Loucy (cell line): ENCODE measurements at regions not wholly inside any gene's neighbourhood (a gene's known extent, or its start where the extent isn't known, plus 50 kb on each side); places are given as distances from the start of the nearest gene placed in this dataset.

Source experiments
- H2AFZ ChIP-seq: fragments of 200-600 bp; sonication (generic); 2 replicates; pipeline ENCODE4 v1.6.0; 2016; ENCODE audit warnings: antibody characterized with exemption, mild to moderate bottlenecking, low read length, moderate library complexity
- H3F3A ChIP-seq: fragments of 200-600 bp; 2 replicates; pipeline ENCODE4 v1.6.0; 2016; ENCODE audit warnings: antibody characterized with exemption, low read depth, mild to moderate bottlenecking
- H3K27me3 ChIP-seq: fragments of 200-600 bp; sonication (generic); 2 replicates; pipeline ENCODE4 v1.6.1; 2014; ENCODE audit warnings: low read length, mild to moderate bottlenecking; ENCODE audit not compliant: insufficient read depth, poor library complexity, severe bottlenecking
- H3K36me3 ChIP-seq: fragments of 200-600 bp; sonication (generic); 2 replicates; pipeline ENCODE4 v1.6.1; 2016; ENCODE audit warnings: low read length; ENCODE audit not compliant: insufficient read depth
- H3K4me1 ChIP-seq: fragments of 200-600 bp; sonication (generic); 2 replicates; pipeline ENCODE4 v1.5.1; 2014; ENCODE audit warnings: low read length, mild to moderate bottlenecking; ENCODE audit not compliant: insufficient read depth, poor library complexity, severe bottlenecking
- H3K4me2 ChIP-seq: fragments of 200-600 bp; sonication (generic); 2 replicates; pipeline ENCODE4 v1.6.0; 2014; ENCODE audit warnings: antibody characterized with exemption, low read length, low read depth, mild to moderate bottlenecking; ENCODE audit not compliant: poor library complexity, severe bottlenecking
- H3K4me3 ChIP-seq: fragments of 200-600 bp; sonication (generic); 2 replicates; pipeline ENCODE4 v1.5.1; 2014; ENCODE audit warnings: low read length, mild to moderate bottlenecking, mixed read lengths; ENCODE audit not compliant: poor library complexity, severe bottlenecking
- H3K79me2 ChIP-seq: fragments of 200-600 bp; sonication (generic); 2 replicates; pipeline ENCODE4 v1.6.1; 2014; ENCODE audit warnings: low read length; ENCODE audit not compliant: insufficient read depth
- H3K9ac ChIP-seq: fragments of 200-600 bp; sonication (generic); 2 replicates; pipeline ENCODE4 v1.6.0; 2014; ENCODE audit warnings: mild to moderate bottlenecking, low read depth, low read length, moderate library complexity; ENCODE audit not compliant: poor library complexity, severe bottlenecking
- H3K9me2 ChIP-seq: fragments of 200-600 bp; sonication (generic); replicated peaks from 2 replicates; pipeline ENCODE4 v1.6.1; 2016; ENCODE audit warnings: low read depth, low read length, mixed read lengths
- H3K9me3 ChIP-seq: fragments of 200-600 bp; sonication (generic); 2 replicates; pipeline ENCODE4 v1.6.1; 2014; ENCODE audit warnings: mild to moderate bottlenecking, antibody characterized with exemption, low read length, low read depth; ENCODE audit not compliant: insufficient read depth
- H4K20me1 ChIP-seq: fragments of 200-600 bp; sonication (generic); 2 replicates; pipeline ENCODE4 v1.6.0; 2014; ENCODE audit warnings: antibody characterized with exemption, low read length, mild to moderate bottlenecking; ENCODE audit not compliant: insufficient read depth, poor library complexity, severe bottlenecking
- CTCF ChIP-seq: fragments of 200-600 bp; sonication (generic); conservative IDR thresholded peaks from 2 replicates; pipeline ENCODE4 v1.5.1; 2014; ENCODE audit warnings: mild to moderate bottlenecking, antibody characterized with exemption, low read length
- EZH2phosphoT487 ChIP-seq: fragments of 200-600 bp; IDR thresholded peaks from 2 replicates; pipeline ENCODE4 v1.6.1; 2018; ENCODE audit warnings: antibody characterized with exemption, mild to moderate bottlenecking, moderate library complexity, borderline replicate concordance

GRCh38 chr7:71005109-71005508, 126.8 kb upstream of the GALNT17 start:
- H3K4me1 ChIP-seq, result no peaks in the 10 kb centered on the region
- TF ChIP-seq CTCF (no peak), EZH2phosphoT487 (no peak)
- H3K9me3 ChIP-seq, result peaks cover 8% of the 10 kb centered on the region; the same call in 1 of the 2 replicates
- no peak overlapping the region for H3K4me3 ChIP-seq
- H3K4me2 ChIP-seq, result no peak overlapping the region
- H3F3A ChIP-seq, result no peaks in the 10 kb centered on the region
- H3K36me3 ChIP-seq, result no peaks in the 10 kb centered on the region
- no peaks in the 10 kb centered on the region for H3K9me2 ChIP-seq
- no peaks in the 10 kb centered on the region for H4K20me1 ChIP-seq
- no peak overlapping the region for H3K9ac ChIP-seq
- H3K27me3 ChIP-seq, result no peaks in the 10 kb centered on the region
- no peak overlapping the region for H2AFZ ChIP-seq
- H3K79me2 ChIP-seq, result no peaks in the 10 kb centered on the region

- no peaks in the 10 kb centered on the region for H3K4me1 ChIP-seq
- no peak overlapping the region for H3K4me2 ChIP-seq
- H3K4me3 ChIP-seq, result no peak overlapping the region
- no peaks in the 10 kb centered on the region for H3K36me3 ChIP-seq
- H3K79me2 ChIP-seq, result no peaks in the 10 kb centered on the region
- H3F3A ChIP-seq, result no peaks in the 10 kb centered on the region
- H4K20me1 ChIP-seq, result no peaks in the 10 kb centered on the region
- H2AFZ ChIP-seq, result no peak overlapping the region
- TF ChIP-seq EZH2phosphoT487, result no peak
- no peaks in the 10 kb centered on the region for H3K9me2 ChIP-seq
- H3K27me3 ChIP-seq, result no peaks in the 10 kb centered on the region
- peaks cover 3% of the 10 kb centered on the region; the same call in 1 of the 2 replicates for H3K9me3 ChIP-seq
- no peak overlapping the region for H3K9ac ChIP-seq
Observed at GRCh38 chr7:71009636-71010035, 122.3 kb upstream of the GALNT17 start.

GRCh38 chr7:71015252-71015900, 116.6 kb upstream of the GALNT17 start:
- no peak overlapping the region for H2AFZ ChIP-seq
- H3K36me3 ChIP-seq, result no peaks in the 10 kb centered on the region
- H3K27me3 ChIP-seq, result no peaks in the 10 kb centered on the region
- H3F3A ChIP-seq, result no peaks in the 10 kb centered on the region
- no peak overlapping the region for H3K4me3 ChIP-seq
- H3K9me3 ChIP-seq, result no peaks in the 10 kb centered on the region
- H3K9ac ChIP-seq, result no peak overlapping the region
- no peak overlapping the region for H3K4me2 ChIP-seq
- TF ChIP-seq CTCF, result no peak
- no peak for TF ChIP-seq EZH2phosphoT487
- H3K4me1 ChIP-seq, result no peaks in the 10 kb centered on the region
- H3K79me2 ChIP-seq, result no peaks in the 10 kb centered on the region
- no peaks in the 10 kb centered on the region for H4K20me1 ChIP-seq
- no peaks in the 10 kb centered on the region for H3K9me2 ChIP-seq

DNA sequence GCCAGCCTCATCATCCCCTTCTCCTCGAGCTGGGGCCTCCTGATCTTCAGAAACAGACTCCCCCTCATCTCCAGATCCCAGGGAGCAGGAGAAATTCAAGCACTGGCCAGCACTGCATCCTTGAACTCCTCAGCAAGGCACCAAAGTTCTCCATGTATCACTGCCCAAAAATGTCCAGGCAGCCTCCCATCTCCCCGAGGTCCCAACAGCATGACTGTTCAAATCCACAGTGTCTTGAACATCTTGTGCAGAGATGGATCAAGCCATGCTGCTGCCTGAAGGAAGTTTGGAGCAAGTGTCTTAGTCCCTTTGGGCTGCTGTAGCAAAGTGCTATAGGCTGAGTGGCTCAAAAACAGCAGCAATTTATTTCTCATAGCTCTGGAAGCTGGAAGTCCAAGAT, 115.5 kb upstream of the GALNT17 start:
- no peak overlapping the region for H3K4me3 ChIP-seq
- H4K20me1 ChIP-seq, result no peaks in the 10 kb centered on the region
- H3K27me3 ChIP-seq, result no peaks in the 10 kb centered on the region
- H3K9me2 ChIP-seq, result no peaks in the 10 kb centered on the region
- no peaks in the 10 kb centered on the region for H3K4me1 ChIP-seq
- no peak overlapping the region for H3K4me2 ChIP-seq
- no peaks in the 10 kb centered on the region for H3F3A ChIP-seq
- H3K36me3 ChIP-seq, result no peaks in the 10 kb centered on the region
- H3K9me3 ChIP-seq, result no peaks in the 10 kb centered on the region
- H2AFZ ChIP-seq, result no peak overlapping the region
- no peak for TF ChIP-seq CTCF
- no peak for TF ChIP-seq EZH2phosphoT487
- no peaks in the 10 kb centered on the region for H3K79me2 ChIP-seq
- H3K9ac ChIP-seq, result no peak overlapping the region
